Left ventricle myocardium inferior (tissue), 1 donor: ENCODE measurements at regions not wholly inside any gene's neighbourhood (a gene's known extent, or its start where the extent isn't known, plus 50 kb on each side); places are given as distances from the start of the nearest gene placed in this dataset.
A peak's percentile ranks its signal among the peaks of the same experiment; 100 is the strongest.
"Not testable (repeated sequence)": the region's sequence is repeated elsewhere in the genome, so short reads cannot be mapped to it uniquely, and the experiment has no call there.

Experiments used
- DNase-seq: peaks from one replicate; pipeline ENCODE4 v3.0.0-alpha.2; 2020
- H3K27ac ChIP-seq: fragments of 200-600 bp; replicated peaks from 2 replicates; pipeline ENCODE4 v1.8.0; 2021
- H3K27me3 ChIP-seq: fragments of 200-600 bp; 2 replicates; pipeline ENCODE4 v1.8.0; 2021; ENCODE audit warnings: low read depth
- H3K36me3 ChIP-seq: fragments of 200-600 bp; 2 replicates; pipeline ENCODE4 v1.8.0; 2021
- H3K4me1 ChIP-seq: fragments of 200-600 bp; 2 replicates; pipeline ENCODE4 v1.8.0; 2021
- H3K4me3 ChIP-seq: fragments of 200-600 bp; 2 replicates; pipeline ENCODE4 v1.8.0; 2021; ENCODE audit warnings: mild to moderate bottlenecking, moderate library complexity
- H3K9me3 ChIP-seq: fragments of 200-600 bp; replicated peaks from 2 replicates; pipeline ENCODE4 v1.8.0; 2021
- intact Hi-C: fragments of 100-400 bp; cut with micrococcal nuclease; formaldehyde crosslinking; loops from one replicate; pipeline ENCODE4 v1.11.0; 2022
- TF ChIP-seq, protein P1 (sequence below): fragments of 200-600 bp; IDR thresholded peaks from 2 replicates; pipeline ENCODE4 v1.8.0; 2021; ENCODE audit warnings: antibody characterized with exemption, mild to moderate bottlenecking, borderline replicate concordance
- donor health status: DM: no; HTN: yes; CAD: no; lungs with severe emphysema.

DNA sequence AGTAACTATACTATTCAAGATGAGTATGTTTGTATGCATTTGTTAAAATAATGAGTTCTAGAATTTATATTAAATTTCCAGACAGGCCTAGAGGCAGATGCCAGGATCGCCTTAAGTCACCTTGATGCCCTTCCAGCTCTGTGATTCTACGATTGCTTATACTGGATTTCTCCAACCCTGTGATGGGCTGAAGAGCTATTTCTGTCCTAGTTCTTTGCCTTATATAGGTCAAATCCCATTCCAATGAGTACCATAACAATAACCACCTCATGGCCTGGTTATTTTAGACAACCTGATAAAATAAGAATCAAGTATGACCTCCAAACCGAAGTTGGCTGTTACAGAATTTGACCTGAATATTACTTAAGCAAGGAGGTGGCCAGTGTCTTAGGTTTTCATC, 79.8 kb upstream of the BLID start:
- Histone ChIP-seq H3K27me3 (no peaks in the 10 kb centered on the region), H3K36me3 (no peaks in the 10 kb centered on the region), H3K4me3 (no peak overlapping the region), H3K9me3 (no peaks in the 10 kb centered on the region), H3K27ac (no peak overlapping the region), H3K4me1 (peaks cover 16% of the 10 kb centered on the region)
- DNase-seq = no peak
- intact Hi-C loops = loop anchor here (10.0 kb wide), 1 partner anchor 91 kb away; no protein-coding TSS in a partner anchor
- TF ChIP-seq, protein P1, sequence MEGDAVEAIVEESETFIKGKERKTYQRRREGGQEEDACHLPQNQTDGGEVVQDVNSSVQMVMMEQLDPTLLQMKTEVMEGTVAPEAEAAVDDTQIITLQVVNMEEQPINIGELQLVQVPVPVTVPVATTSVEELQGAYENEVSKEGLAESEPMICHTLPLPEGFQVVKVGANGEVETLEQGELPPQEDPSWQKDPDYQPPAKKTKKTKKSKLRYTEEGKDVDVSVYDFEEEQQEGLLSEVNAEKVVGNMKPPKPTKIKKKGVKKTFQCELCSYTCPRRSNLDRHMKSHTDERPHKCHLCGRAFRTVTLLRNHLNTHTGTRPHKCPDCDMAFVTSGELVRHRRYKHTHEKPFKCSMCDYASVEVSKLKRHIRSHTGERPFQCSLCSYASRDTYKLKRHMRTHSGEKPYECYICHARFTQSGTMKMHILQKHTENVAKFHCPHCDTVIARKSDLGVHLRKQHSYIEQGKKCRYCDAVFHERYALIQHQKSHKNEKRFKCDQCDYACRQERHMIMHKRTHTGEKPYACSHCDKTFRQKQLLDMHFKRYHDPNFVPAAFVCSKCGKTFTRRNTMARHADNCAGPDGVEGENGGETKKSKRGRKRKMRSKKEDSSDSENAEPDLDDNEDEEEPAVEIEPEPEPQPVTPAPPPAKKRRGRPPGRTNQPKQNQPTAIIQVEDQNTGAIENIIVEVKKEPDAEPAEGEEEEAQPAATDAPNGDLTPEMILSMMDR = no peak

DNA sequence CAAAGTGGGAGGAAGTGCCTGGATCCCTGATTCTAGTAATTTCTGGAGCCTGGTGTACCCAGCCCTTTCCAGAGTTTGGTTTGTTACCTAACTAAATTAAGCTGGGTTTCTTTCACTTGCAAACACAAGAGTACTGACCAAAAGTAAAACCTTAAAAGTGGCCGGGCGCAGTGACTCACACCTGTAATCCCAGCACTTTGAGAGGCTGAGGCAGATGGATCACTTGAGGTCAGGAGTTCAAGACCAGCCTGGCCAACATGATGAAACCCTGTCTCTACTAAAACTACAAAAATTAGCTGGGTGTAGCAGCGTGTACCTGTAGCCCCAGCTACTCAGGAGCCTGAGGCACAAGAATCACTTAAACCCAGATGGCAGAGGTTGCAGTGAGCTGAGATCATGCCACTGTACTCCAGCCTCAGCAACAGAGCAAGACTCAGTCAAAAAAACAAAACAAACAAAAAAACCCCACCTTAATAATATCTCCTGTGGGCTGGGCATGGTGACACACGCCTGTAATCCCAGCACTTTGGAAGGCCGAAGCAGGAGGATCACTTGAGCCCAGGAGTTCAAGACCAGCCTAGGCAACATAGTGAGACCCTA, 78.0 kb upstream of the BLID start:
- H3K4me1 ChIP-seq = peaks cover 14% of the 10 kb centered on the region
- not testable (repeated sequence) for H3K27ac ChIP-seq, H3K4me3 ChIP-seq, DNase-seq, H3K9me3 ChIP-seq, H3K27me3 ChIP-seq, H3K36me3 ChIP-seq
- intact Hi-C loops = loop anchor here (10.0 kb wide), 1 partner anchor 89 kb away; no protein-coding TSS in a partner anchor

DNA sequence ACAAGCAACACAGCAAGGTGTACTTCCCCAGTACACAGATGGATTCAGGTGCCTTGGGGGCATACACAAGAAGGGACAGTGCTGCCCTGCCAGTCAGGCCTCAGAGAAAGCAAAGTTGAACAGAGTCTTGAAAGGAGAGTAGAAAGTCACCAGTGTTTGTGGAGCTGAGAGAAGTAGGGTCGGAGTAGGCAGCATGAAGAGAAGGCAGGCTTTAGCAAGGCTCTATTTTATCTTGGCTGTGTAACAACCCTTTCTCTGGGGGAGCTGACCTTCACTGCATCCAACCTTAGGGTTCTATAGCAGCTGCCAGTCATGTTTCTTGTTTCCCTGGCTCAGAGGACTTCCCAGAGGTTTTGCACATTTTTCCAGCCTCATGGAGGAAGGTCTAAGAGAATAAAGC, 77.4 kb upstream of the BLID start:
- intact Hi-C loops = loop anchor here (10.0 kb wide), 1 partner anchor 89 kb away; no protein-coding TSS in a partner anchor
- no peak for DNase-seq
- Histone ChIP-seq H3K4me3 (no peak overlapping the region), H3K9me3 (no peaks in the 10 kb centered on the region), H3K36me3 (no peaks in the 10 kb centered on the region), H3K4me1 (peaks cover 15% of the 10 kb centered on the region), H3K27ac (no peak overlapping the region), H3K27me3 (no peaks in the 10 kb centered on the region)
- TF ChIP-seq, protein P1 = no peak

DNA sequence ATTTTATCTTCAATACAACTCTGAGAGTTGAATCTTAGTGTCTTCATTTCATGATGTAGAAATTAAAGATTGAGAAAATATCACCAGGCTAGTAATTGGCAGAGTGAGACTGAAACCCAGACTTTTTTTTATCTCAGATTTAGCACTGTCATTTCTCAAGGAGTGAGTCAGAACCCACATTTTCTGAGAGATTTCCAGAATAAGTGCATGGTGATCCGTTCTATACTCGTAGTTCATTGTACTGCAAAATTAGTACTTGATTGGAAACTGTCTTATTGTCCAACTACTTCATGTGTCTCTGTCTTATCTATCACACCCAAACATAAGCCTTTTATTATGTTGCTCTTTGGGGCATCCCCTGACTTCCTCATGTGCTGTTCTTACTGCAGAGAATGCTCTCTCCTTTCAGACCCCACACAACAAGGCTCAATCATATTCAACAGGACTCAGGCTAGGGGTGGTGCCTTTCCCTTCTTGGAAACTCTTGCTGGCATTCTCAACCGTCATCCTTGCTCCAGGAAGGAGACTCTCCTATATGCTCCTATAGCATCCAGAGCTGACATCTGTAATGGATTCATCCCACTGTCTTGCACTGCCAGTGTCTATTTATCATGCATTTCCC, 76.7 kb upstream of the BLID start:
- no peak overlapping the region for H3K4me3 ChIP-seq
- no peak for DNase-seq
- H3K27ac ChIP-seq = no peak overlapping the region
- intact Hi-C loops = loop anchor here (10.0 kb wide), 1 partner anchor 88 kb away; no protein-coding TSS in a partner anchor
- TF ChIP-seq, protein P1 = no peak
- H3K9me3 ChIP-seq = no peaks in the 10 kb centered on the region
- no peaks in the 10 kb centered on the region for H3K27me3 ChIP-seq
- H3K36me3 ChIP-seq = no peaks in the 10 kb centered on the region
- peaks cover 15% of the 10 kb centered on the region for H3K4me1 ChIP-seq

DNA sequence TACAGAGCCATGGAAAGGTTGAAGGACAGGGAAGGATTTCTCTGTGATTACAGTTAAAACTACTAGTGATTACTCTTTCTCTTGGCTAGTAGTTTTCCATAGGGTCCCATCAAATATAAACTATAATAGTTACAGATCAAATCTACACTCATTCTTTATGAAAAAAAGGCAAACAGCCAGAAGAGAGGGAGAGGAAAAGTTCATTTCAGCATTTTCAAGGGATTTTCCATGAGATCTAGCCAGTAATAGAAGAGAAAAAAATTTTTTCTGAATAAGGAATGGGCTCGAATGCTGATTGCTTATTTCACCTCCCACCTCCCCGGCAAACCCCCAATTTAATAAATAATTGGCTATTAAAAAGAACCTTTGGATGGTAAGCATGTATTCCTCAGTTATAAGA, 74.8 kb upstream of the BLID start:
- no peaks in the 10 kb centered on the region for H3K36me3 ChIP-seq
- H3K27me3 ChIP-seq = no peaks in the 10 kb centered on the region
- peaks cover 9% of the 10 kb centered on the region for H3K4me1 ChIP-seq
- H3K27ac ChIP-seq = no peak overlapping the region
- DNase-seq = no peak
- H3K4me3 ChIP-seq = no peak overlapping the region
- peaks cover 10% of the 10 kb centered on the region for H3K9me3 ChIP-seq
- TF ChIP-seq, protein P1 = no peak
- intact Hi-C loops = loop anchor here (10.0 kb wide), 1 partner anchor 86 kb away; no protein-coding TSS in a partner anchor

DNA sequence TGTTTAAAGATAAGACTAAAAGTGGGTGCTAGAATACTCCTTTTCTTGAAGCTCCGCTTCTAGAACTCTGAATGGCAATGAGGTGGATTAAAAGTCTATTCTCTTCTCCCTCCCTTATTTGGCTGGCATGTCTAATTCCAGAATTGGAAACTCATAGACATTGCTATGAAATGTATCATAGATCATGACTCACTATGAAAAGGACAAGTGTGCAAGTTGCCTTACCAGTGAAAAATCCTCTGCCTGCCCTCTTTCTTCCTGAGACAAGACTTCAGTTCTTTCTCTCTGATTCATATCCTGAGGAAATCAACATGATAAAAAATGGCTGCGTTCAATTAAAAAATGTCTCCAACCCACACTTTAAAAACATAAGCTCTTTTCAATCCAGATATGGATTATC, 73.2 kb upstream of the BLID start:
- peak overlapping the region; percentile 59 for H3K27ac ChIP-seq
- TF ChIP-seq, protein P1 = no peak
- peaks cover 7% of the 10 kb centered on the region for H3K4me1 ChIP-seq
- H3K9me3 ChIP-seq = peaks cover 18% of the 10 kb centered on the region
- no peak for DNase-seq
- intact Hi-C loops = no loop called here
- no peaks in the 10 kb centered on the region for H3K27me3 ChIP-seq
- H3K4me3 ChIP-seq = no peak overlapping the region
- H3K36me3 ChIP-seq = no peaks in the 10 kb centered on the region
